ENCODE measurements at regions not wholly inside any gene's neighbourhood (a gene's known extent, or its start where the extent isn't known, plus 50 kb on each side); places are given as distances from the start of the nearest gene placed in this dataset.

DNA sequence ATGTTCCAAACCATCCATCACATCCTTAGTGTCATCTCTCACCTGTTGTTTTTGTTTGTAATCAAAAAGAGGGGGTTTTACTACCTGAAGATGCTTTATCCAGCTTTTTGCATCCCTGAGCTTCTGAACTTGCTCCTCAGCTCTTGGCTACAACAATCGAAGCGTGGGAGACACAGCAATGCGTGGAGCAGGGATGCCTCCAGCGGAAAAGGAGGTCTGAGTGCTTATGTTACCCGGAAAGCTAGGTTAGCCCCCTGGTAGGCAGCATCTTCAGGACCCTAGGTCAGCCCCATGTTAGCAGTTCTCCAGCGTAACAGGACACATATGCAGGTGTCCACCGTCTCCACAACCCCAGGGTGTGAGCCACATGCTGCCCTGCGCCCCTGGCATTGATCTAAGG is 141.5 kb downstream of the RRAGC start:
- DNase-seq (ENCODE audit: low read depth): no peak

GRCh38 chr1:38716229-38716628 is 143.3 kb downstream of the RRAGC start:
- DNase-seq (ENCODE audit: low read depth): no peak

DNA sequence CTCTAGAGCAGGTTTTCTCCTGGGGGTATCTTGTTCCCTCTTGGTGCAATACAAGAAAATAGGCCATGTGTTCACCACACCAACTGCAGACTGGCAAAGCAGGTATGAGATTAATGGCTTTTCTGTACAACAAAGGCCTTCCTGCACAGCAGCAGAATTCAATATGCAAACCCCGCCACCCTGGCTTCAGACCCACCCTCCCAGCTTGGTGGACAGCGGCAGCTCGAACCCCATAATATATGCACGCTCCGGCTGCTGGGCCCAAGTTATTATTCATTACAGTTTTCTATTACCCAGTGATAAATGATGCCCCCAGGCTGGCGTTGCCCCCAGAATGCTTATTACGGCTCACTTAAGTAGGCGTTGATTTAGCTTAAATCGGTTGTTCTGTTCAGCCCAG is 144.2 kb downstream of the RRAGC start:
- no peak for DNase-seq (ENCODE audit: low read depth)

GRCh38 chr1:38712046-38712445 is 147.5 kb downstream of the RRAGC start:
- no peak for DNase-seq (ENCODE audit: low read depth)

GRCh38 chr1:38708701-38709258 is 150.8 kb downstream of the RRAGC start:
- no peak for DNase-seq (ENCODE audit: low read depth)

DNA sequence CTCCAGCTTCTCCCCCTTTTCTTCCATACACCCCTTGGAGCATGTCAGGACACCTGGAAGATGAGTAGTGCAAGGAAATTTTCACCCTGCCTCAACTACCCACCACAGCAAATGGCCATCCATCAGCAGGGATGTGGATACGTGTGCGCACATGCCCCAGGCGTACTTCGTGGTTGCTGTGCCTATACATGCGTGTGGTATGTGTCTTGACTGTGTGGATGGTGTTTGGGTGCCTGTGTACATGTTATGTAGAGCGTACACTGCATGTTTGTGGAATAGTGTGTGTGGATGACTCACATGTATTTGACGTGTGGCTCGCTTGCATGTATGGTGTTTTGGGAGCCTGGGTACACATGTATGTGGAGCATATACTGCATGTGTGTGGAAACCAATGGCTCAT is 158.5 kb downstream of the RRAGC start:
- DNase-seq (ENCODE audit: low read depth): no peak

DNA sequence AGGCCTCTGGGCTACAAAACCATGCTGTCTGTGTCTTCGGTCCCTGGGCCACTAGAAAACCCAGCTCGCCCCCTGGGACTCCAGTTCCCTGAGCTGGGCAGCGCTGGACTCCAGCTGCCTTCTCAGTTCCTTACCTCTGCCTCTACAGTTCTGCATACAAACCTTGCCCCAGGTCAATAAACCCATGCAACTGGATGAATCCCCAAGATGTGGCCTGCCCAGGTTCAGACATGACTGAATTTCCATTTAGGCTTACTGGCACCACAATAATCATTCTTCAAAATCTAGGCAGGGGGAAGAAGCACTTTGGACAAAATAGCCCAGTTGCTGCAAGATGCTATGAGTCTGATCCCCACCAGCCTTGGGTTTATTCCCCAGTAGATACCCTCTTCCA is 159.5 kb downstream of the RRAGC start:
- DNase-seq (ENCODE audit: low read depth): no peak

DNA sequence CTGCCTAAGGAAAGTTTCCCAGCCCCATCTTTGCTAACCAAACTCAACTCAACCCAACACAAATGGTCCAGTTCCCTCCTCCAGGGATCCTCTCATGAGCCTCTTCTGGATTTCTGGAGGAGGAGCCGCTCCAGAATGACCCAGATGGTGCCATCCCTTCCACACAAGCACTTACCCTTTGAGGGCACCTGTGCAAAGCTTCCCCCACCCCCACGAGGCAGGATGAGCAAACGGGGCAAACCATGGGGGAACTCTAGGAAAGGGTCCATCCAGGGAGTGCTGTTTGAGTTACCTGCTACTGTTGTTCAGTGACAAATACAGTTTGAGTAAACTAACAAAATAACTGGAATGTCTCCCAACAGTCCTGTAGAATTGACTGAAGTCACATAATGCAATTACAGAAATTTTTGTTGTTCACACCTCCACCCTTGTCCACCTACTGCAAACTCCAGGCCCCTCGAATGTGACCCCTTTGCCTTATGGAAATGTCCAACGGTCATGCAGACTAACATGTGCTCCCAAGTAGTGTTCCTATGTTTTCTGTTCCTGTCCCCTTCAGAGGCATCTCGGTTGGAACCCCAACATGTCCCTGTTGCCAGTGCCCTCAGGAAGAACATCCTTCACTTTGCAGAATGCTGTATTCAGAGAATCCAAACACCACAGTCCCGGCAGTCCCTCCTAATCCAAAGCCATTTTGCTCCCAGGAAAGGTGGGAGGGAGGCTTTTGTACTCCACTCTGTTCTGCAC is 160.1 kb downstream of the RRAGC start:
- DNase-seq (ENCODE audit: low read depth): no peak

DNA sequence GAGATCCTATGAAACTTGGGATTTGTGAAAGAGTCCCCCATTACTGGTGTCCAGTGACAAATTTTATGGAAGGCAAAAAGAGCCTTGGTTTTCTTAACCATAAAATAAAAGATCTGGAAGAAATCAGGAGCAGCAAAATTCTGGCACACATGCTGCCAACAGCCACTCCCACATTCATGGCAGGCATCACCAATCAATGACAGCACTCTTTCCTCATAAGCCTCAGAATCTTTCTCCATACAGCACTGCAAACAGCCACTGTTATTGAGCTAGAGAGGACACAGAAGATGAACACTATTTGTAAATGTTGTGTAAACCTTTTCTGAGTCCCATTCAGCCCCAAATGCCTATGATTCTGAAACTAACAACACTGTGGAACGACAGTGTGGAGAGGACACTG is 162.2 kb downstream of the RRAGC start:
- no peak for DNase-seq (ENCODE audit: low read depth)

GRCh38 chr1:38696371-38696770 is 163.2 kb downstream of the RRAGC start:
- DNase-seq (ENCODE audit: low read depth): no peak

DNA sequence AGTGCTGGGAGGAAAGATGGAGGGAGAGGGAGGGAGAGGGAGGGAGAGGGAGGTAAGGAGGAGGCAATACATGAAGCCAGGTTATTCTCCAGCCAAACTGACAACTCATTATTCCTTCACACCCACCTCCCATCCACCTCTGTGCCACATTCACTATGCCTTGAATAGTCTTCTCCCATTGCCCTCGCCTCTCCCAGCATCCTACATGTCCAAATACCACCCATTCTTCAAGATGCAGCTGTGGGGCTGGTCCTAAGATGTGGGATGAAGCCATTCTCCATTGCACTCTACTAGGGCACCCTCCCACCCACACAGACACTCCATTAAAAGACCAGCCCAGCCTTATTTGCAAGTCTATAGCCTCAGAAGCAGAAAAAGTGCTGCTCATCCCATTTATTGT is 165.8 kb downstream of the RRAGC start:
- no peak for DNase-seq (ENCODE audit: low read depth)

GRCh38 chr1:38693031-38693430 is 166.5 kb downstream of the RRAGC start:
- DNase-seq (ENCODE audit: low read depth): no peak

- DNase-seq (ENCODE audit: low read depth): no peak
Measured at GRCh38 chr1:38690790-38691449, 168.7 kb downstream of the RRAGC start.

- no peak for DNase-seq (ENCODE audit: low read depth)
Measured at GRCh38 chr1:38686927-38687255, 172.7 kb downstream of the RRAGC start.

DNA sequence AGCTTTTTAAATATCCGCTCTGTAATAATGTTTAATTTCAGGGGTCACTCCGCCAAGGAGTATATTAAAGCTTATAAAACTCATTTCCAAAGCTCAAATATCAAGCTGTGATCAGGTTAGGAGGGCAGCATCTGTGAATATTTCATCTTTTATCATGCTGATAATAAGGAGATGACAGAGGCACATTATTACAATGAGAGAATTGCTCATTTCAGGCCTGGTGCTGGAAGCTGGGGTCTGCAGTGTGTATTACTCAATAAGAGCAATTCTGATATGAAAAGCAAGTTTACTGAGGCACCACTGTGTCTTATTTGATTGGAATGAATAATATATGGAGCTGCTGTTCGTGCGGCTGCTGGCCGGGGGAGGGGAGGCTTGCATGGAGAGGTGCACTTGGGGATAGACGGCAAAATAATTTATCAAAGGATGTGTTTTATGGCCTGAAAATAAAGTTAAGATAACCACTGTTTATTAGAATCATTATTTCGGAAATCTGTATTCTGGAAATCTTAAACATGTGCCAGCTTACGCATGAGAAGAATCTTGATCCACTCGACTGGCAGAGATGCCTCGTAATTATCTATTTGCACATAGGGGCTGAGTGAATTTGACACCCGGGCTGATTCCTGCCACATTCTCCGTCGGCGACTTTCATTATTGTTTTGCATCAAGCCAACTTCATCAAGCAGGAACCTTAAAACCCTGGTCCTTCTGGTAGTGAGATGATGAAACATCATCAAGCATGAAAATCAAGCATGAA is 173.2 kb downstream of the RRAGC start:
- no peak for DNase-seq (ENCODE audit: low read depth)

DNA sequence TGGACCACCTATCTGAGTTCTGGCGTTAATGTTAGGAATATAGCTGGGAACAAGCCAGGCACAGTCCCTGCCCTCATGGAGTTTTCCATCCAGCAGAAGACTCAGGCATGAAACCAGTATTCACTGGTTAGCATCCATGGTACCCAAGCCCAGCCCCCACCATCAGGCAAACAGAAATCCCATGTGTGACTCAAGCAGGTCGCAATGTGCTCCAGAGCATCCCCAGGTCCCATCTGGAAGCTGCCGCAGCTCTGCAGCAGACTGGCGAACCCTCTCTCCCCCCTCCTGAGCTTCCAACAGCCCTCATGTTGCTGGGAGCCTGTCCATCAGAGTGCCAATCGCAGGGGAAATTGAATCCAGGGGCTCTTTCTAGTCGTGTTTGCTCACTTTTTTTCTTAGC is 174.2 kb downstream of the RRAGC start:
- DNase-seq (ENCODE audit: low read depth): no peak

DNA sequence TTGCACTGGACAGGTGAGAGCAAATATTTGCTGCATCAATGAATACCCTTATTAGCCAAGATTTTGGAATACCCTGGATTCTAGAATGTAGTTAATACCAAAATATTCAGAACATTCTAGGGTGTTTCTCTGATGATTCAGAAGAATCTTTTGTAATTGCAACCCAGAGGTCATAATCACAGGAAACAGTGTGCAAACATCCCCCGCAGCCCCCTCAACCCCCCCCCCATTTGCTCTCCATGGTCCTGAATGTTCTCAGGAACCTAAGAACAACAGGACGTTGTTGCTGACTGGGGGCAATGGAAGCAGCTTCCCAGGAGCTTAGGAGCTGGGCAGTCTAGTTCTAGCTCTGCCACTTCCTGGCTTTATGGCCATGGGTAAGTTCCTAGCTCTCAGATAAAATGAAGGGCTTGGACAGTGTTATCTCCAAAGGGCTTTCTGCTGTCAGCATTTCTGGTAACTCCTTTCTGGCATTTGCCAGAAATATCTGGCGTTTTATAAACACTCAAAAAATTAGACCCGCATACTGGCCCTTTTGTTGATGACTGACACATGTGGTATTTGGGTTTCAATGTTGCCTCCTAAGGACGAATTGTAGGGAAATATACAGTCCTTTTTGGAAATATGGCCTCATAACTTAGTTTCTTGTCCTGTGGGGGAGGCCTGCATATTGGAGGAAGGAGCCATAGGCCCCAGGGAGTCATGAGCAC is 178.6 kb downstream of the RRAGC start:
- DNase-seq (ENCODE audit: low read depth): no peak

GRCh38 chr1:38677756-38678155 is 181.8 kb downstream of the RRAGC start:
- no peak for DNase-seq (ENCODE audit: low read depth)

GRCh38 chr1:38677311-38677710 is 182.3 kb downstream of the RRAGC start:
- DNase-seq (ENCODE audit: low read depth): no peak

DNA sequence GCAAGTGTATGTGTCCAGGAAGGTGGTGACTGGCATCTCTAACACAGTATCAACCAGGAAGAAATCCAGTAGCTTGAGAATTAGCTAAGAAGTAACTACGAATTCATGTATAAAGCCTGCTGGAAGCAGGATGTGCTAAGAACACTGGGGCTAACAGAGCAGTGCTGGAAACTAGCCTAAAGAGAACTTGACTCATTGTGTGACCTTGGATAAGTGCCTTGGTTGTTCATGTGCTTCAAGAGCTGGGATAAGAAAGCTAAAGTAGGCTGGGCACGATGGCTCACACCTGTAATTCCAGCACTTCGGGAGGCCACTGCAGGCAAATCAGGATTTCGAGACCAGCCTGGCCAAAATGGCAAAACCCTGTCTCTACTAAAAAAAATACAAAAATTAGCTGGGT is 186.9 kb downstream of the RRAGC start:
- no peak for DNase-seq (ENCODE audit: low read depth)

DNA sequence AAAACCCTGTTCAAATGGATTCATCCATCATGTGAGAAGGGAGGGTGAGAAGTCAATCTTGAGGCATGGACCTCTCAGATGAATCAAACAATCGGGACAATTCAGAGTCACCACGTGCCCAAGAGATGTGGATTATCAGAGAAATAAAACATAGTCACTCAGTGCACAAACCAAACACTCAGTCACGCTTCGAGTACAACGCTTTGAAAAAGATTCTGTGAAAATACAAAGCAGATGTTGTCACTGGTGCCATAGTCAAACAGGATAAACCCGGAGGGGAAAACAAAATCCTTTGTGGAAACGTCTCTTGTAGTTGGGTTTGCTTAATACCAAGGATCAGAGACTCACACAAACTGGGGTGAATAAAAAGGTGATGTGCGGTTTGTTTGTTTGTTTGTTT is 188.4 kb downstream of the RRAGC start:
- DNase-seq (ENCODE audit: low read depth): no peak

GRCh38 chr1:38670544-38671122 is 188.9 kb downstream of the RRAGC start:
- DNase-seq (ENCODE audit: low read depth): no peak

All from T-helper 22 cell (primary cell).